ENCODE measurements at regions not wholly inside any gene's neighbourhood (a gene's known extent, or its start where the extent isn't known, plus 50 kb on each side); places are given as distances from the start of the nearest gene placed in this dataset.

DNA sequence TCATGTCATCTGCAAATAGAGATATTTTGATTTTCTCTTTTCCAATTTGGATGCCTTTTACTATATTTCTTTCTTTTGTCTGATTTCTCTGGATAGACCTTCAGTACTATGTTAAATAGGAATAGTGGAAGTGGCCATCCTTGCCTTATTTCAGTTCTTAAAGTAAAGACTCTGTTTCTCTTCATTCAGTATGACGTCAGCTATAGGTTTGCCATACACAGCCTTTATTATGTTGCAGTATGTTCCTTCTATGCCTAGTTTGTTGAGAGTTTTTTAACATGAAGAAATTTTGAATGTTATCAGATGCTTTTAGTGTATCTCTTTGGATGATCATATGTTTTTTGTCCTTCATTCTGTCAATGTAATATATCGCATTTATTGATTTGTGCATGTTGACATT is 566.7 kb upstream of the ROBO1 start:
- TF ChIP-seq SIN3A (IDR thresholded peaks at IDR 0.05; ENCODE audit: borderline replicate concordance, insufficient read depth, low read depth, low read length) (no peak), REST (IDR thresholded peaks at IDR 0.05; ENCODE audit: insufficient read depth in 1 of 2, low read depth in 2 of 2, low read length in 1 of 2) (no peak)
- TF ChIP-seq, protein P1, sequence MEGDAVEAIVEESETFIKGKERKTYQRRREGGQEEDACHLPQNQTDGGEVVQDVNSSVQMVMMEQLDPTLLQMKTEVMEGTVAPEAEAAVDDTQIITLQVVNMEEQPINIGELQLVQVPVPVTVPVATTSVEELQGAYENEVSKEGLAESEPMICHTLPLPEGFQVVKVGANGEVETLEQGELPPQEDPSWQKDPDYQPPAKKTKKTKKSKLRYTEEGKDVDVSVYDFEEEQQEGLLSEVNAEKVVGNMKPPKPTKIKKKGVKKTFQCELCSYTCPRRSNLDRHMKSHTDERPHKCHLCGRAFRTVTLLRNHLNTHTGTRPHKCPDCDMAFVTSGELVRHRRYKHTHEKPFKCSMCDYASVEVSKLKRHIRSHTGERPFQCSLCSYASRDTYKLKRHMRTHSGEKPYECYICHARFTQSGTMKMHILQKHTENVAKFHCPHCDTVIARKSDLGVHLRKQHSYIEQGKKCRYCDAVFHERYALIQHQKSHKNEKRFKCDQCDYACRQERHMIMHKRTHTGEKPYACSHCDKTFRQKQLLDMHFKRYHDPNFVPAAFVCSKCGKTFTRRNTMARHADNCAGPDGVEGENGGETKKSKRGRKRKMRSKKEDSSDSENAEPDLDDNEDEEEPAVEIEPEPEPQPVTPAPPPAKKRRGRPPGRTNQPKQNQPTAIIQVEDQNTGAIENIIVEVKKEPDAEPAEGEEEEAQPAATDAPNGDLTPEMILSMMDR (IDR thresholded peaks at IDR 0.05), result no peak

Measured in Panc1 (cell line).